ENCODE measurements at regions not wholly inside any gene's neighbourhood (a gene's known extent, or its start where the extent isn't known, plus 50 kb on each side); places are given as distances from the start of the nearest gene placed in this dataset.

DNA sequence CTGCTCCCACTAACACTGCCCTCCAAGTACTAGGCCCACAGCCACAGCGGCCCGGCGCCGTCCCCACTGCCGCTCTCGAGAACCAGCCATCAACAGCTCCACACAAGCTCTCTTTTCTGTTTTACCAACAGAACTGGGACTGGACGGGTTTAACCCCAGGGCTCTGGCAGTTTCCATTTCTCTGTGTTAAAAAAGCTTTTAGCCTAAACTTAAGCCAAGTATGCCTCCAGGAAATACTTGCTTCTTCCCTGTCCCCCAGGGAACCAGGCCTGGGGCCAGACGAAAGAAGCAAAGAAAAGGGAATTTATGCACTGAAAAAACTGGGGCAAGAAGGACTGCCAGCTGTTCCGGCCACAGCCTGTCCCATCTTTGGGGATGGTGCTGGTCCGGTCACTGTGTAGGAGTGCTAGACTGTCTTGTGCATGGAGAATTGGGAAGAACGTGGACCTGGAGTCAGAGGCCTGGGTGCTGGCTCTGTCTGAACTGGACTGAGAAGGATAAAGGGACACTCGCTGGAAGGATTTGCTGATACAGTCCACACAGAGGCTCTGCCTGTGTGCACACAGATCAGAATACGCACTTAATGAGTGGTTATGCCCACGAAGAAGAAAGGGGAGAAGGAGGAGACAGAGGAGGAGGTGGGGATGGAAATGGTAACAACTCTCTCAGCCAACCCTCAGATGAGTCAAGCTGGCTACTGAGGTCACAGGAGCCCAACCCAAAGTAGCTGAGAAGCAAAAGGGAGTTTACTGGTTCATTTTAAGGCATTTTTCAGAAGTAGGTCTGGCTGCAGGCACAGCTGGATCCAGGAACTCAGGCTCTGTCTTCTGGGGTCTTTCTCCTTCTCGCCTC is 254.4 kb upstream of the PMEPA1 start:
- no peak overlapping the region for H3K4me3 ChIP-seq (ENCODE audit: low read depth, low read length)
- DNase-seq (ENCODE audit: low read depth) = no peak
- TF ChIP-seq, protein P1, sequence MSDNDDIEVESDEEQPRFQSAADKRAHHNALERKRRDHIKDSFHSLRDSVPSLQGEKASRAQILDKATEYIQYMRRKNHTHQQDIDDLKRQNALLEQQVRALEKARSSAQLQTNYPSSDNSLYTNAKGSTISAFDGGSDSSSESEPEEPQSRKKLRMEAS (IDR thresholded peaks at IDR 0.05; ENCODE audit: low read depth, low read length) = no peak
- TF ChIP-seq POLR2A (IDR thresholded peaks at IDR 0.05; ENCODE audit: extremely low read depth, insufficient read length) = no peak
- TF ChIP-seq, protein P2, sequence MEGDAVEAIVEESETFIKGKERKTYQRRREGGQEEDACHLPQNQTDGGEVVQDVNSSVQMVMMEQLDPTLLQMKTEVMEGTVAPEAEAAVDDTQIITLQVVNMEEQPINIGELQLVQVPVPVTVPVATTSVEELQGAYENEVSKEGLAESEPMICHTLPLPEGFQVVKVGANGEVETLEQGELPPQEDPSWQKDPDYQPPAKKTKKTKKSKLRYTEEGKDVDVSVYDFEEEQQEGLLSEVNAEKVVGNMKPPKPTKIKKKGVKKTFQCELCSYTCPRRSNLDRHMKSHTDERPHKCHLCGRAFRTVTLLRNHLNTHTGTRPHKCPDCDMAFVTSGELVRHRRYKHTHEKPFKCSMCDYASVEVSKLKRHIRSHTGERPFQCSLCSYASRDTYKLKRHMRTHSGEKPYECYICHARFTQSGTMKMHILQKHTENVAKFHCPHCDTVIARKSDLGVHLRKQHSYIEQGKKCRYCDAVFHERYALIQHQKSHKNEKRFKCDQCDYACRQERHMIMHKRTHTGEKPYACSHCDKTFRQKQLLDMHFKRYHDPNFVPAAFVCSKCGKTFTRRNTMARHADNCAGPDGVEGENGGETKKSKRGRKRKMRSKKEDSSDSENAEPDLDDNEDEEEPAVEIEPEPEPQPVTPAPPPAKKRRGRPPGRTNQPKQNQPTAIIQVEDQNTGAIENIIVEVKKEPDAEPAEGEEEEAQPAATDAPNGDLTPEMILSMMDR (IDR thresholded peaks at IDR 0.05; ENCODE audit: low read depth, low read length) = no peak
- no peak for TF ChIP-seq MYC (IDR thresholded peaks at IDR 0.05; ENCODE audit: low read depth, low read length)

DNA sequence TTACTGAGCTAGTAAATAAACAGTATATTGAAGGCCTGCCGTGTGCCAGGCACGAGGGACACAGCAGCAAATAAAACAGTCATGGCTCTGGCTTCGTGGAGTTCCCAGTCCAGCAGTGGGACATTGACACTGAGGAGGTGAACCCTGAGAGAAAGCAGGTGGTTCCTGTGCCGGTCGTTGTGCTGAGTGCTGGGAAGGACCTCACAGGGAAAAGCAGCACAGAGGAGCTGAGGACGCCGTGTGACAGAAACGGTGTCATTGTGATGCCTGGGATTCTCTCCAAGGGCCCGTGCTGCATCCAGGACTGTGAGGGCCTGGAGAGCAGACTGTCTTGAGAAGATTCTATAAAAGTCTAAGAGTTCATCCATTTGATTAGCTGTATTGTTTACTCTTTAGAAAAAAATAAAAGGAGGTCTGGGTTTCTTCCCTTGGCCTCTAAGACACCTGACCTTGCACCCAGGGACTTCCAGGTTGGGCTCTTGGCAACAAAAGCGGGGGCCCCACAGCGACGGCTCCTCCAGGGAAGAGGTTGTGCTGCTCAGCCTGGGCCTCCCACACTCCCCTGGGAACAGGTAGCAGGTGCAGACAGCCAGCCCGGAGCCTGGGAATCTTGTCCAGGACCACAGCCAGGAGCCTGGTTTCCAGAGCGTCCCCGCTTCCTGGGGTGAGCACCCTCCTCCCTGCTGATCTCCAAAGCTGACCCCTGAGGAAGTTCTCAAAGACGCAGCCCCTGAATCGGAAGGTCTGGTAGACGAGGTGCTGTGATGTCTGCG is 251.2 kb upstream of the PMEPA1 start:
- TF ChIP-seq, protein P2 (IDR thresholded peaks at IDR 0.05; ENCODE audit: low read depth, low read length) = no peak
- TF ChIP-seq, protein P1 (IDR thresholded peaks at IDR 0.05; ENCODE audit: low read depth, low read length) = no peak
- TF ChIP-seq MYC (IDR thresholded peaks at IDR 0.05; ENCODE audit: low read depth, low read length) = no peak
- no peak for TF ChIP-seq POLR2A (IDR thresholded peaks at IDR 0.05; ENCODE audit: extremely low read depth, insufficient read length)
- no peak for DNase-seq (ENCODE audit: low read depth)
- no peak overlapping the region for H3K4me3 ChIP-seq (ENCODE audit: low read depth, low read length)

DNA sequence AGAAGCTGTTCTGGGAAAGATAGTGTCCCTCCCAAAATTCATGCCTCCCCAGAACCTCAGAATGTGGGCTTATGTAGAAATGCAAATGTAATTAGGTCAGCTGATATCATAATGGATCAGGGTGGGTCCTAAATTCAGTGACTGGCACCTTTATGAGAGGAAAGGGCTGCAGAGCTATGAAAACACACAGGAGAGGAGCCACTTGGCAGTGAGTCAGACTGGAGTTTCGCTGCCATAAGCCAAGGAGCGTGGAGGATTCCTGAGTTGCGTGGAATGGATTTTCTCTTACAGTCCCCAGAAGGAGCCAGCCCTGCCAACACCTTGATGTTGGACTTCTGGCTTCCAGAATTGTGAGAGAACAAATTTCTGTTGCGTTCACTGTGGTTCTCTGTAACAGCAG is 249.8 kb upstream of the PMEPA1 start:
- no peak overlapping the region for H3K4me3 ChIP-seq (ENCODE audit: low read depth, low read length)
- TF ChIP-seq, protein P1 (IDR thresholded peaks at IDR 0.05; ENCODE audit: low read depth, low read length) = no peak
- TF ChIP-seq MYC (IDR thresholded peaks at IDR 0.05; ENCODE audit: low read depth, low read length) (no peak), POLR2A (IDR thresholded peaks at IDR 0.05; ENCODE audit: extremely low read depth, insufficient read length) (no peak)
- TF ChIP-seq, protein P2 (IDR thresholded peaks at IDR 0.05; ENCODE audit: low read depth, low read length) = no peak
- DNase-seq (ENCODE audit: low read depth) = no peak

DNA sequence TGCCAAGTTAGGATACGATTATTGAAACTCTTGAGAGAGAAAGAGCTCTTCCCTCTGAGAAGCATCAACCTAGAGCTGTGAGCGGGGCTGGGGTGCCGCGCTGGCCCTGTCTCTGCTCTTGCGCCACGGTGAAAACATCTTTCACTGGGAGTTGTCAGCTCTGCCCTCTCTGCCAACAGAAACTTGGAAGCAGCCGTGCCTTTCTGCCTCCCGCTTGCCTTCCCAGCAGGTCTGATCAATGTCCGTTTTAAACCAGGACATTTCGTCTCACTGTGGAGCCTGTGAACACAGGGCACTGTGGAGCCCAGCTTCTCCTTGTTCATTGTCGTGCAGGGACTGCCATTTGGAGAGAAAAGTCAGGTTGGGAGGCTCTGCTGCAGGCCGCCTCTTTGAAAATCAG is 249.2 kb upstream of the PMEPA1 start:
- H3K4me3 ChIP-seq (ENCODE audit: low read depth, low read length) = no peak overlapping the region
- no peak for DNase-seq (ENCODE audit: low read depth)
- TF ChIP-seq, protein P1 (IDR thresholded peaks at IDR 0.05; ENCODE audit: low read depth, low read length) = no peak
- TF ChIP-seq, protein P2 (IDR thresholded peaks at IDR 0.05; ENCODE audit: low read depth, low read length) = no peak
- no peak for TF ChIP-seq MYC (IDR thresholded peaks at IDR 0.05; ENCODE audit: low read depth, low read length)
- no peak for TF ChIP-seq POLR2A (IDR thresholded peaks at IDR 0.05; ENCODE audit: extremely low read depth, insufficient read length)

DNA sequence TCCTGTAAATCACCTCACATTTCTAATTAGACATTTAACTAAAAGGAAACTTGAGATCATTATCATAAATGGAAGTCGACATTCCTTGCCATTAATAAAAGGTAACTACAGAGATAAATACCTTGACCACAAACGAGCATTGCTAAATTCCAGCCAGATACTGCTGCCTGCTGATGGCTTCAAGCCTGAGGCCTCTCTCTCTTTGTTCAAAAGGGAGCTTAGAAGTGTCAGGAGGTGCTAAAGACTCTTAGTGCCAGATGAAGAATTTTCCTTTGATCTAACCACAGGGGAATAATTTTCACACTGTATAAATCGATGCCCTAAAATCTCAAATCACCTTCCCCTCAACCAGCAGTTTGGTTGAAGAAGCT is 248.2 kb upstream of the PMEPA1 start:
- no peak overlapping the region for H3K4me3 ChIP-seq (ENCODE audit: low read depth, low read length)
- TF ChIP-seq, protein P1 (IDR thresholded peaks at IDR 0.05; ENCODE audit: low read depth, low read length) = no peak
- TF ChIP-seq POLR2A (IDR thresholded peaks at IDR 0.05; ENCODE audit: extremely low read depth, insufficient read length) = no peak
- TF ChIP-seq, protein P2 (IDR thresholded peaks at IDR 0.05; ENCODE audit: low read depth, low read length) = no peak
- no peak for TF ChIP-seq MYC (IDR thresholded peaks at IDR 0.05; ENCODE audit: low read depth, low read length)
- no peak for DNase-seq (ENCODE audit: low read depth)

Measured in NB4 (cell line).